Kidney (tissue), 13 donors: ENCODE measurements at regions not wholly inside any gene's neighbourhood (a gene's known extent, or its start where the extent isn't known, plus 50 kb on each side); places are given as distances from the start of the nearest gene placed in this dataset.

Source experiments
- DNase-seq, 5 donors: peaks; one replicate each; pipeline ENCODE4 v3.0.0-alpha.2; 2013 to 2020
- FAIRE-seq: peaks from 2 replicates; lab custom pipeline; 2012; peaks lifted over from hg19 to GRCh38; lab: Jason Lieb, UNC
- H3K27ac ChIP-seq, 2 donors: one replicate each; pipeline ENCODE4 v1.7.0; 2013; ENCODE audit warnings: low read depth in 2 of 2, low read length in 2 of 2, inconsistent platforms in 1 of 2
- H3K27me3 ChIP-seq: one replicate; pipeline ENCODE4 v1.7.1; 2013; ENCODE audit warnings: low read length, inconsistent platforms; ENCODE audit not compliant: control insufficient read depth, insufficient read depth
- H3K36me3 ChIP-seq, 3 donors: one replicate each; pipeline versions ENCODE4 v1.7.0 to v1.7.1; 2013; ENCODE audit warnings: low read length in 3 of 3, control low read depth in 1 of 3, inconsistent platforms in 1 of 3; ENCODE audit not compliant: insufficient read depth in 3 of 3, control insufficient read depth in 2 of 3
- H3K4me1 ChIP-seq, 3 donors: one replicate each; pipeline versions ENCODE4 v1.7.0 to v1.7.1; 2013; ENCODE audit warnings: low read length in 3 of 3, inconsistent platforms in 1 of 3, low read depth in 1 of 3; ENCODE audit not compliant: control insufficient read depth in 2 of 3, insufficient read depth in 2 of 3
- H3K4me3 ChIP-seq, 3 donors: one replicate each; pipeline versions ENCODE4 v1.7.0 to v1.8.1; 2013; ENCODE audit warnings: low read length in 3 of 3, control low read depth in 1 of 3, inconsistent platforms in 1 of 3
- H3K9ac ChIP-seq, 3 donors: one replicate each; pipeline versions ENCODE4 v1.7.0 to v1.7.1; 2013; ENCODE audit warnings: low read length in 3 of 3, control low read depth in 1 of 3, inconsistent platforms in 1 of 3
- H3K9me3 ChIP-seq, 3 donors: one replicate each; pipeline versions ENCODE4 v1.7.0 to v1.7.1; 2013; ENCODE audit warnings: low read length in 3 of 3, control low read depth in 1 of 3, inconsistent platforms in 1 of 3; ENCODE audit not compliant: control insufficient read depth in 2 of 3, insufficient read depth in 1 of 3
- intact Hi-C: fragments of 100-400 bp; cut with DNase I; formaldehyde crosslinking; loops from one replicate; pipeline ENCODE4 v1.11.1; 2022
- TF ChIP-seq, protein P1 (sequence below): IDR thresholded peaks from 3 replicates; pipeline ENCODE4 v1.5.1; 2012; ENCODE audit warnings: mild to moderate bottlenecking, moderate library complexity, borderline replicate concordance; ENCODE audit not compliant: insufficient read depth; ENCODE audit errors: extremely low read depth
- donor health status: control.
- donor health status: control.
- donor health status: control.
- donor health status: control.
- donor health status: control.
- donor health status: DM: yes; HTN: yes; CAD: no.
- donor health status: Normal renal cell carcinoma (clear cell type).

DNA sequence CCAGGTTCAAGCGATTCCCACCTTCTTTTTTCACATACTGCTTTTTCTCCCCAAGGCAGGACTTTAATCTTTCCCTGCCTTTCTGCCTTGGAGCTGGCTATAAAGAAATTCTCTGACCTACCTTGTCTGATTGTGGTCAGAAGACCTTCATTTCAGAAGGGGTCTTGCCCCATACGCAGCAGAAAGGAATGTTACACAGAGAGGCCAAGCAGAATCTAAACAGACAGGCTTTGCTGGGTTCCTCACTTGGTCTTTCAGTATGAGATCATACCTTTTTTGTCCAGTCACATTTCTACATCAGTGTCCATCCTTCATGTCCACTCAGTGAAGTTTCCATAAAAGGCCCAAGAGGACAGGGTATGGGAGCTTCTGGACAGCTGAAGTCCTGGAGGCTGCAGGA is 108.3 kb upstream of the RBPJ start:
- H3K4me1 ChIP-seq, result no peaks in the 10 kb centered on the region
- DNase-seq, result no peak
- intact Hi-C loops, result no loop called here
- no peaks in the 10 kb centered on the region for H3K36me3 ChIP-seq
- no peak for FAIRE-seq
- H3K4me3 ChIP-seq, result no peak overlapping the region
- TF ChIP-seq, protein P1, sequence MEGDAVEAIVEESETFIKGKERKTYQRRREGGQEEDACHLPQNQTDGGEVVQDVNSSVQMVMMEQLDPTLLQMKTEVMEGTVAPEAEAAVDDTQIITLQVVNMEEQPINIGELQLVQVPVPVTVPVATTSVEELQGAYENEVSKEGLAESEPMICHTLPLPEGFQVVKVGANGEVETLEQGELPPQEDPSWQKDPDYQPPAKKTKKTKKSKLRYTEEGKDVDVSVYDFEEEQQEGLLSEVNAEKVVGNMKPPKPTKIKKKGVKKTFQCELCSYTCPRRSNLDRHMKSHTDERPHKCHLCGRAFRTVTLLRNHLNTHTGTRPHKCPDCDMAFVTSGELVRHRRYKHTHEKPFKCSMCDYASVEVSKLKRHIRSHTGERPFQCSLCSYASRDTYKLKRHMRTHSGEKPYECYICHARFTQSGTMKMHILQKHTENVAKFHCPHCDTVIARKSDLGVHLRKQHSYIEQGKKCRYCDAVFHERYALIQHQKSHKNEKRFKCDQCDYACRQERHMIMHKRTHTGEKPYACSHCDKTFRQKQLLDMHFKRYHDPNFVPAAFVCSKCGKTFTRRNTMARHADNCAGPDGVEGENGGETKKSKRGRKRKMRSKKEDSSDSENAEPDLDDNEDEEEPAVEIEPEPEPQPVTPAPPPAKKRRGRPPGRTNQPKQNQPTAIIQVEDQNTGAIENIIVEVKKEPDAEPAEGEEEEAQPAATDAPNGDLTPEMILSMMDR, result no peak
- H3K9me3 ChIP-seq, result no peaks in the 10 kb centered on the region
- no peak overlapping the region for H3K27ac ChIP-seq
- no peaks in the 10 kb centered on the region for H3K27me3 ChIP-seq
- no peak overlapping the region for H3K9ac ChIP-seq

DNA sequence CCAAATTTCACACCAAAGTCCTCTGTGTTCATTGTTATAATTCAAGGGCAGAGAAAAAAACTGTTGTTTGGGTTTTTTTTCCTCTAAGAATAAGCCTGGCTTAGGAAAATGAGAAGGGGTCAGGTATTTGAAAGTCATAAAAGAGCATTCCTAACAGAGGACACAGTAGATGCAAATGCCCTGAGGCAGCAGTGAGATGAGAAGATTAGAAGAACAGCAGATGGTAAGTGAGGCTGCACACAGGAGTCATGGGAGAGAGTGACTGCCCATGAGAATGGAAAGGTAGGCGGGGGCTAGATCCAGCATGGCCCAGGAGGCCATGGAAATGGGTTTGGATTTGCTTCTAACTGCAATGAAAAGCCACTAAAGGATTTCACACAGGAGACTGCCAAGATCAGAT is 107.5 kb upstream of the RBPJ start:
- Histone ChIP-seq H3K27ac (no peak overlapping the region), H3K36me3 (no peaks in the 10 kb centered on the region), H3K4me1 (no peaks in the 10 kb centered on the region), H3K9ac (no peak overlapping the region), H3K27me3 (no peaks in the 10 kb centered on the region), H3K4me3 (no peak overlapping the region), H3K9me3 (no peaks in the 10 kb centered on the region)
- TF ChIP-seq, protein P1, result no peak
- no peak for DNase-seq
- intact Hi-C loops, result no loop called here
- FAIRE-seq, result no peak

DNA sequence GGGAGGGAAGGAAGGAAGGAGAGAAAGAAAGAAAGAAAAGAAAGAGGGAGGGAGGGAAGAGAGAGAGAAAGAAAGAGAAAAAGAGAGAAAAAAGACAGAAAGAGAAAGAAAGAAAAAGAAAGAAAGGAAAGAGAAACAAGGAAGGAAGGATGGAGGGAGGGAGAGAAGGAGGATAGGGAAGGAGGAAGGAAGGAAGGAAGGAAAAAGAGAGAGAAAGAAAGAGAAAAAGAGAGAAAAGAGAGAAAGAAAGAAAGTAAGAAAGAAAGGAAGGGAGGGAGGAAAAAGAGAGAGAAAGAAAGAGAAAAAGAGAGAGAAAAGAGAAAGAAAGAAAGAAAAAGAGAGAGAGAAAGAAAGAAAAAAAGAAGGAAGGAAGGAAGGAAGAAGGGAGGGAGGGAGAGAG is 105.8 kb upstream of the RBPJ start:
- Histone ChIP-seq H3K9ac (no peak overlapping the region), H3K4me1 (no peaks in the 10 kb centered on the region), H3K27me3 (no peaks in the 10 kb centered on the region), H3K4me3 (no peak overlapping the region), H3K36me3 (no peaks in the 10 kb centered on the region), H3K27ac (no peak overlapping the region), H3K9me3 (no peaks in the 10 kb centered on the region)
- TF ChIP-seq, protein P1, result no peak
- DNase-seq (no peak), FAIRE-seq (no peak)
- intact Hi-C loops, result no loop called here

DNA sequence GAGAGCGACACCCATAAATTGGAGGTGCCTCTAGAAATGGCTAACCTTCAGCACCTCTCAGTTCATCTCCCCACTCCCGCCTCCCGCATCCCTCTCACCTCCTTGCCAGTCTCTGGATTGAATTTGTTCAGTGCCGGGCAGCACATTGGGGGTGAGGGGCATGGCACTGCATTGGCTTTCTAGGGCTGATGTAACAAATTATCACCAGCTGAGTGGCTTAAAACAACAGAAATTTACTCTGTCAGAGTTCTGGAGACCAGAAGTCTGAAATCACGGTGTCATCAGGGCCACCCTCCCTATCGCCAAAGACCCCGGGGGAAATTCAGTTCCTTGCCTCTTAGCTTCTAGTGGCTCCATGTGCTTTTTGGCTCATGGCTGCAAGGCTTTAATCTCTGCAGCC is 105.1 kb upstream of the RBPJ start:
- no peaks in the 10 kb centered on the region for H3K9me3 ChIP-seq
- DNase-seq (no peak), FAIRE-seq (no peak)
- H3K36me3 ChIP-seq, result no peaks in the 10 kb centered on the region
- intact Hi-C loops, result no loop called here
- no peak overlapping the region for H3K27ac ChIP-seq
- H3K4me1 ChIP-seq, result no peaks in the 10 kb centered on the region
- no peak overlapping the region for H3K9ac ChIP-seq
- no peak overlapping the region for H3K4me3 ChIP-seq
- H3K27me3 ChIP-seq, result no peaks in the 10 kb centered on the region
- TF ChIP-seq, protein P1, result no peak
